B cell (primary cell): ENCODE measurements at regions not wholly inside any gene's neighbourhood (a gene's known extent, or its start where the extent isn't known, plus 50 kb on each side); places are given as distances from the start of the nearest gene placed in this dataset.

Experiments
- EZH2 ChIP-seq: IDR thresholded peaks from 2 replicates; pipeline ENCODE4 v1.6.1; 2012; ENCODE audit warnings: borderline replicate concordance, low read depth, mild to moderate bottlenecking, moderate library complexity, low read length; ENCODE audit not compliant: insufficient read depth, poor library complexity, severe bottlenecking
- TF ChIP-seq, protein P1 (sequence below): fragments of 200-600 bp; IDR thresholded peaks from one replicate; pipeline ENCODE4 v1.8.0; 2022; ENCODE audit warnings: antibody characterized with exemption, mild to moderate bottlenecking

GRCh38 chr9:1637401-1637800, 377.7 kb upstream of the SMARCA2 start:
- TF ChIP-seq, protein P1, sequence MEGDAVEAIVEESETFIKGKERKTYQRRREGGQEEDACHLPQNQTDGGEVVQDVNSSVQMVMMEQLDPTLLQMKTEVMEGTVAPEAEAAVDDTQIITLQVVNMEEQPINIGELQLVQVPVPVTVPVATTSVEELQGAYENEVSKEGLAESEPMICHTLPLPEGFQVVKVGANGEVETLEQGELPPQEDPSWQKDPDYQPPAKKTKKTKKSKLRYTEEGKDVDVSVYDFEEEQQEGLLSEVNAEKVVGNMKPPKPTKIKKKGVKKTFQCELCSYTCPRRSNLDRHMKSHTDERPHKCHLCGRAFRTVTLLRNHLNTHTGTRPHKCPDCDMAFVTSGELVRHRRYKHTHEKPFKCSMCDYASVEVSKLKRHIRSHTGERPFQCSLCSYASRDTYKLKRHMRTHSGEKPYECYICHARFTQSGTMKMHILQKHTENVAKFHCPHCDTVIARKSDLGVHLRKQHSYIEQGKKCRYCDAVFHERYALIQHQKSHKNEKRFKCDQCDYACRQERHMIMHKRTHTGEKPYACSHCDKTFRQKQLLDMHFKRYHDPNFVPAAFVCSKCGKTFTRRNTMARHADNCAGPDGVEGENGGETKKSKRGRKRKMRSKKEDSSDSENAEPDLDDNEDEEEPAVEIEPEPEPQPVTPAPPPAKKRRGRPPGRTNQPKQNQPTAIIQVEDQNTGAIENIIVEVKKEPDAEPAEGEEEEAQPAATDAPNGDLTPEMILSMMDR: no peak
- no peak for TF ChIP-seq EZH2
